ENCODE measurements at regions not wholly inside any gene's neighbourhood (a gene's known extent, or its start where the extent isn't known, plus 50 kb on each side); places are given as distances from the start of the nearest gene placed in this dataset.

DNA sequence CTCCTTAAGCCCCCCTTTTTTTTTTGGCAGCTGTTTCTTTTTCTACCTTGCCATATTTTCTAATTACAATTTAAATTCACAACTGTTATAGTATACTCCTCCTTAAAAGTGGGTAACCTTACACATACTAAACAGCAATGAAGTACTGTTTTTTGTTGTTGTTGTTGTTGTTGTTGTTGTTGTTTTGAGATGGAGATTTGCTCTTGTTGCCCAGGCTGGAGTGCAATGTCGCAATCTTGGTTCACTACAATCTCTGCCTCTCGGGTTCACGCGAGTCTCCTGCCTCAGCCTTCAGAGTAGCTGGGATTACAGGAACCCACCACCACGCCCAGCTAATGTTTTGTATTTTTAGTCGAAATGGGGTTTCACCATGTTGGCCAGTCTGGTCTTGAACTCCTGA is 669.1 kb upstream of the CDH6 start:
- ATAC-seq (ENCODE audit: insufficient read depth, low read depth) (no peak), DNase-seq (no peak)
- H4K20me1 ChIP-seq (ENCODE audit: insufficient read depth, low read length): no peaks in the 10 kb centered on the region
- H3K4me2 ChIP-seq (ENCODE audit: insufficient read depth, low read length): no peak overlapping the region
- H3K27ac ChIP-seq (ENCODE audit: low read length): no peak overlapping the region
- no peak overlapping the region for H3K4me3 ChIP-seq (ENCODE audit: low read depth in 1 of 2, low read length in 2 of 2)
- no peaks in the 10 kb centered on the region for H3K36me3 ChIP-seq (ENCODE audit: insufficient read depth, low read length)
- no peaks in the 10 kb centered on the region for H3K79me2 ChIP-seq (ENCODE audit: insufficient read depth, low read length)
- no peak overlapping the region for H2AFZ ChIP-seq (ENCODE audit: low read depth, low read length)
- TF ChIP-seq, protein P1, sequence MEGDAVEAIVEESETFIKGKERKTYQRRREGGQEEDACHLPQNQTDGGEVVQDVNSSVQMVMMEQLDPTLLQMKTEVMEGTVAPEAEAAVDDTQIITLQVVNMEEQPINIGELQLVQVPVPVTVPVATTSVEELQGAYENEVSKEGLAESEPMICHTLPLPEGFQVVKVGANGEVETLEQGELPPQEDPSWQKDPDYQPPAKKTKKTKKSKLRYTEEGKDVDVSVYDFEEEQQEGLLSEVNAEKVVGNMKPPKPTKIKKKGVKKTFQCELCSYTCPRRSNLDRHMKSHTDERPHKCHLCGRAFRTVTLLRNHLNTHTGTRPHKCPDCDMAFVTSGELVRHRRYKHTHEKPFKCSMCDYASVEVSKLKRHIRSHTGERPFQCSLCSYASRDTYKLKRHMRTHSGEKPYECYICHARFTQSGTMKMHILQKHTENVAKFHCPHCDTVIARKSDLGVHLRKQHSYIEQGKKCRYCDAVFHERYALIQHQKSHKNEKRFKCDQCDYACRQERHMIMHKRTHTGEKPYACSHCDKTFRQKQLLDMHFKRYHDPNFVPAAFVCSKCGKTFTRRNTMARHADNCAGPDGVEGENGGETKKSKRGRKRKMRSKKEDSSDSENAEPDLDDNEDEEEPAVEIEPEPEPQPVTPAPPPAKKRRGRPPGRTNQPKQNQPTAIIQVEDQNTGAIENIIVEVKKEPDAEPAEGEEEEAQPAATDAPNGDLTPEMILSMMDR (IDR thresholded peaks at IDR 0.05; ENCODE audit: borderline replicate concordance, extremely low read depth, low read length, poor library complexity, severe bottlenecking): no peak
- no peak for TF ChIP-seq EZH2 (IDR thresholded peaks at IDR 0.05; ENCODE audit: borderline replicate concordance, low read depth, low read length, severe bottlenecking)
- H3K9me3 ChIP-seq (ENCODE audit: insufficient read depth, low read length, severe bottlenecking): no peaks in the 10 kb centered on the region
- no peaks in the 10 kb centered on the region for H3K4me1 ChIP-seq (ENCODE audit: insufficient read depth, low read length)
- no peaks in the 10 kb centered on the region for H3K27me3 ChIP-seq (ENCODE audit: insufficient read depth, low read length, poor library complexity)
- no peak overlapping the region for H3K9ac ChIP-seq (ENCODE audit: low read depth, low read length)

DNA sequence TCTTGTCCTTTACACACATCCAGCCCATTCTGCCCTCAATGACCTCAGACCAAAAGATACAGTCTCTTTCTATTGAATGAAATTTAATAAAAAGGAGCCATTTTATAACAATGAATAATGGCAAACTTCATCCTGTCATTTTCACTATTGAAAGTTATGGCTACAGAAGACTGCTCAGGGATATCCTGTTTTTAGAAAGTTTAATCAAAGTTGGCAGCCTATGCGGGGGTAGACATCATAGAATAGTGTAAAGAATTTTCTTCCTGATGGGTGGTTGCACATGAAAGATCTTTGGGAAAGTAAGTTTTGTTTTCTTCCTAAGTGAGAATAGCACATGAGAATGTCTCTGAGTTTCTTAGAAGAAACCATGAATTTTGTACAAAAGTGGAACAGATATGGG is 670.4 kb upstream of the CDH6 start:
- no peaks in the 10 kb centered on the region for H3K79me2 ChIP-seq (ENCODE audit: insufficient read depth, low read length)
- DNase-seq: no peak

DNA sequence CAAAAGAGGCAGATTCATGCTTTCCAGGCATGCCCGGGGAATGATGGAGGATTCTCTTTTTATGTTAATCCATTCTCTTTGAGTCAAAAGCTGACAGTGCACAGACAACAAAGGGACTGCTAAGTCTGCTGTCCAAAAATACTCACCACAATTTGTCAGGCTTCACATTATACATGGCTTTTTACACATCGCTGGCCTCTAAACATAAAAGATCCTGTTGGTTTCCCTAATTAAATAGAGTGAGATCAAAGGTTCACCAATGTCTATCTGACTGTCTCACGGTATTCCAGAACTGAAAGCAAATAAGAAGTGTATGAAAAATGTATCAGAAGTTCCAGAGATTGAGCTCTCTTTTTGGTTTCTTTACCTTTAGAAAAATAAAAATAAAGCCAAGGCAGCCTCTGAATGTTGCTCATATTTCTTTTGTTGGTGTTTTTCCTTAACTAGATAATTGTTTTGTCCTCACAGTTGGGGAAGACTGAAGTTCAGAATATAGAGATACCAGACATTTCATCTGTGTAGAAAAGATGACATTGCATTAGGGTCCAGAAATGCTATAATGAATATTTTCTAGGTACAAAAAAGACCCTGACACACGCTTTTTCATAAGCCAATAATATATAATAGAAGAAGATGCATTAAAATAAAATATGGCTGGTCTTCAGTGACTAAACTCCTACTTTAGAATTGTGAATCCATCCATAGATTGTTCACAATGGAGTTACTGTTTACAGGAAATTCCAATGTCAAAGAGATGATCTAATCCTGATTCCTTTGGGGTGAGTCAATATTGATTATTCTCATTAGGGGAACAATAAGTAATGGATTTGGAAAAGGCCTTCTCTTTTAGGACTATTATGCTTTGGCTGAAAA is 688.2 kb upstream of the CDH6 start:
- H3K36me3 ChIP-seq (ENCODE audit: insufficient read depth, low read length): no peaks in the 10 kb centered on the region
- no peak overlapping the region for H3K4me3 ChIP-seq (ENCODE audit: low read depth in 1 of 2, low read length in 2 of 2)
- H2AFZ ChIP-seq (ENCODE audit: low read depth, low read length): no peak overlapping the region
- H3K9me3 ChIP-seq (ENCODE audit: insufficient read depth, low read length, severe bottlenecking): no peaks in the 10 kb centered on the region
- no peaks in the 10 kb centered on the region for H3K79me2 ChIP-seq (ENCODE audit: insufficient read depth, low read length)
- TF ChIP-seq EZH2 (IDR thresholded peaks at IDR 0.05; ENCODE audit: borderline replicate concordance, low read depth, low read length, severe bottlenecking): no peak
- TF ChIP-seq, protein P1 (IDR thresholded peaks at IDR 0.05; ENCODE audit: borderline replicate concordance, extremely low read depth, low read length, poor library complexity, severe bottlenecking): no peak
- no peak overlapping the region for H3K27ac ChIP-seq (ENCODE audit: low read length)
- H3K9ac ChIP-seq (ENCODE audit: low read depth, low read length): no peak overlapping the region
- no peaks in the 10 kb centered on the region for H4K20me1 ChIP-seq (ENCODE audit: insufficient read depth, low read length)
- no peak overlapping the region for H3K4me2 ChIP-seq (ENCODE audit: insufficient read depth, low read length)
- ATAC-seq (ENCODE audit: insufficient read depth, low read depth) (no peak), DNase-seq (no peak)
- no peaks in the 10 kb centered on the region for H3K27me3 ChIP-seq (ENCODE audit: insufficient read depth, low read length, poor library complexity)
- no peaks in the 10 kb centered on the region for H3K4me1 ChIP-seq (ENCODE audit: insufficient read depth, low read length)

More for the DNA sequence above, 670.4 kb upstream of the CDH6 start:
- Histone ChIP-seq H4K20me1 (ENCODE audit: insufficient read depth, low read length) (no peaks in the 10 kb centered on the region), H2AFZ (ENCODE audit: low read depth, low read length) (no peak overlapping the region), H3K9ac (ENCODE audit: low read depth, low read length) (no peak overlapping the region), H3K4me3 (ENCODE audit: low read depth in 1 of 2, low read length in 2 of 2) (no peak overlapping the region), H3K36me3 (ENCODE audit: insufficient read depth, low read length) (no peaks in the 10 kb centered on the region), H3K9me3 (ENCODE audit: insufficient read depth, low read length, severe bottlenecking) (no peaks in the 10 kb centered on the region), H3K27ac (ENCODE audit: low read length) (no peak overlapping the region), H3K4me2 (ENCODE audit: insufficient read depth, low read length) (no peak overlapping the region), H3K4me1 (ENCODE audit: insufficient read depth, low read length) (no peaks in the 10 kb centered on the region), H3K27me3 (ENCODE audit: insufficient read depth, low read length, poor library complexity) (no peaks in the 10 kb centered on the region)
- no peak for TF ChIP-seq EZH2 (IDR thresholded peaks at IDR 0.05; ENCODE audit: borderline replicate concordance, low read depth, low read length, severe bottlenecking)
- TF ChIP-seq, protein P1 (IDR thresholded peaks at IDR 0.05; ENCODE audit: borderline replicate concordance, extremely low read depth, low read length, poor library complexity, severe bottlenecking): no peak
- no peak for ATAC-seq (ENCODE audit: insufficient read depth, low read depth)

Measured in DND-41 (cell line).